OCI-LY7 (cell line): ENCODE measurements at regions not wholly inside any gene's neighbourhood (a gene's known extent, or its start where the extent isn't known, plus 50 kb on each side); places are given as distances from the start of the nearest gene placed in this dataset.

Experiments used
- CTCF ChIP-seq: fragments of 200-600 bp; sonication (generic); conservative IDR thresholded peaks from 2 replicates; pipeline ENCODE4 v1.5.1; 2014; ENCODE audit warnings: mild to moderate bottlenecking, antibody characterized with exemption, low read length, moderate library complexity, mixed read lengths
- EZH2phosphoT487 ChIP-seq: fragments of 200-600 bp; sonication (generic); IDR thresholded peaks from 2 replicates; pipeline ENCODE4 v1.6.1; 2018; ENCODE audit warnings: low read depth, borderline replicate concordance, mild to moderate bottlenecking, mixed run types, antibody characterized with exemption, low read length, moderate library complexity, mixed read lengths

GRCh38 chr14:28870033-28870564 lies 103.5 kb downstream of the FOXG1 start:
- TF ChIP-seq CTCF (no peak), EZH2phosphoT487 (no peak)
